GM18909 (cell line): ENCODE measurements at regions not wholly inside any gene's neighbourhood (a gene's known extent, or its start where the extent isn't known, plus 50 kb on each side); places are given as distances from the start of the nearest gene placed in this dataset.

Experiments used
- ATAC-seq: cut with Tn5 transposase; IDR thresholded peaks from one replicate; pipeline ENCODE4 v1.9.1; 2021; ENCODE audit warnings: mild to moderate bottlenecking; ENCODE audit not compliant: unreplicated experiment, poor library complexity

GRCh38 chr20:22410556-22411130, 173.7 kb downstream of the FOXA2 start:
- ATAC-seq: no peak

DNA sequence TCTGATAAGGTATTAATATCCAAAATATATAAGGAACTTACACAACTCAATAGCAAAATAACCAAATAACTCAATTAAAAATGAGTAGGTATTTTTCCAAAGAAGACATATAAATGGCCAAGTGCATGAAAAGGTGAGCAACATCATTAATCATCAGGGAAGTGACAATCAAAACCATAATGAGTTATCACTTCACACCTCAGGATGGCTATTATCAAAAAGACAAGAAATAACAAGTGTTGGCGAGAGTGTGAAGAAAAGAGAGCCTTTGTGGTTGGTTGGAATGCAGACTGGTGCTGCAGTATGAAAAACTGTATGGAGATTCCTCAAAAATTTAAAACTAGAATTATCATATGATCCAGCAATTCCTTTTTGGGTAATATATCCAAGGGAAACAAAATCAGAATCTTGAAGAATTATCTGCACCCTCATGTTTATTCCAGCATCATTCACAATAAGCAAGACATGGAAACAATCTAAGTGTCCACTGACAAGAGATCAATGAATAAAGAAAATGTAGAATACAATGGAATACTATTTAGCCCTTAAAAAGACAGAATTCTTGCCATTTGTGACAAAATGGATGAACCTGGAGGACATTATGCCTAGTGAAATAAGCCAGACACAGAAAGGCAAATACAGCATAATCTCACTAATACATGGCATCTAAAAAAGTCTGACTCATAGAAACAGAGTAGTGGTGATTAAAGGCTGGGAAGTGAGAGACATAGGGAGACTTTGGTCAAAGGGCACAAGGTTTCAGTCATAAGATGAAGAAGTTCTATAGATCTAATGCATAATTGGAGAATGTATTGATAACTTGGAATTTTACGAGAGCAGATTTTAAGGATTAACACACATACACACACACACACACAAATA, 175.6 kb downstream of the FOXA2 start:
- no peak for ATAC-seq

- no peak for ATAC-seq
Observed at GRCh38 chr20:22407237-22408193, 176.9 kb downstream of the FOXA2 start.

GRCh38 chr20:22404419-22405170, 179.8 kb downstream of the FOXA2 start:
- no peak for ATAC-seq

DNA sequence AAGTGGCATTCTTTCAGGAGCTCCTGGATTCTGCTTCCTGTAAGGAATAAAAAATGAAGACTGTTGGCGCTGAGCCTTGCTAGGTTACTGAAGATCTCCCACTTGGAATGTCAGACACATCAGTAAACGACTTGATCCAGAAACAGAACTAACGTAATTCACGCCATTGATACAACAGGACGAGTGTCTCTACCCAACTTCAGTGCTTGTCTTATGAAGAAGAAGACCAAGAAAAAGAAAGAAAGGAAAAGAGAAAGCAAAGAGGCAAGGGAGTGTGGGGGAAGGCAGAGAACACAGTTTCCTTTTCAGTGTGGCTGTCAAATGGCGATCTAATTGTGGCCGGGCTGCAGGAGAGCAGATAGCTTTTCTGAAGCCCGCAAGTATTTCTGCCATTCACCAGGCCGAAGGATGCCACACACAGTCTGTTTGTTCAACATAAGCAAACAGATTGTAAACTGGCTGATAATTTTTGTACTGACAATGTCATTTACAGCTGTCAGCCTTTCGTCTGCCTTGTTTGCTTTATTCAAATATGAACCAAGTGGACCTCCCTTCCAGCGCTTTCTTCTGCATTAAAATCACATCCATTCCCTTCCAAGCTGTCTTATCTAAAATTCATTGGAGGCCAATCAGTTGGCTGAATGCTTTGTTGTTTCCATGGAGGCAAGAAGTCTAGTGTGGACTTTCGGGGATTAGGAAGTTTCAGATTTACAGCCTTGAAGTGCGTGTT, 180.6 kb downstream of the FOXA2 start:
- ATAC-seq: no peak

GRCh38 chr20:22403022-22403631, 181.2 kb downstream of the FOXA2 start:
- ATAC-seq: no peak

DNA sequence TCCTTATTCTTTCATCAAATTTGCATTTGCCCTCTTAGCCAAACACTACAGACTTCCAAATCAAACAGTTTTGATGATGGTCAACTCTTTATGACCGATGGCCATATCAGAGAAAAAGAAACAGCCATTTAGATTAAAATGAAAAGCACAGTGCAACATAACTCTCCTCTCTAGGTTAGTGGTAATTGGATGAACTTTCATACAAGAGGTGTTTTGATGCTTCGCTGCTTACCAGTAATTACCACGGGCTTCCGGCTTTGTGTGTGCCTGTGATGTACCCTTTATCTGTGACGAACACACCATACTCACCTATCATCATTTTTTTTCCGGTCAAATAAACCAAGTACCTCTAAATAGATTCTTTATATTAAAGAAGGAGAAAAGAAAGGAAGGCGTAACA, 181.8 kb downstream of the FOXA2 start:
- ATAC-seq: no peak

GRCh38 chr20:22400440-22400839, 183.9 kb downstream of the FOXA2 start:
- no peak for ATAC-seq

DNA sequence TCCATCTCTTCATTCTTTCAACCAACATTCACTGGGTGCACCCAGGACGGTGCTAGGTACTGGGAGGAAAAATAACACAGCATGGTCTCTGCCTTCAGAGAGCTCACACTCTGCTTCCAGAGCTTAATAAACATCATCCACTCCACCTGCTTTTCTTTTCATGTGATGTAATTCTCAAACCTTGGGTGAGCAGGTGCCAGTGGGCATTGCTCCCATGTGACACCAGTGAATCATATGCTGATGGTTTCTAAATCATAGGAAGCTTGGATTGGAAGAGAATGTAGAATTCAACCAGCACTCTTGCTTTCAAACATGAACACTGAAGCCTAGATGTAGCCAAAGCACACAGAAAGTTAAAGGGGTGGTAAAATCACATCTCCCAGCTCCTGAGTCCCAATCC, 189.8 kb downstream of the FOXA2 start:
- no peak for ATAC-seq

DNA sequence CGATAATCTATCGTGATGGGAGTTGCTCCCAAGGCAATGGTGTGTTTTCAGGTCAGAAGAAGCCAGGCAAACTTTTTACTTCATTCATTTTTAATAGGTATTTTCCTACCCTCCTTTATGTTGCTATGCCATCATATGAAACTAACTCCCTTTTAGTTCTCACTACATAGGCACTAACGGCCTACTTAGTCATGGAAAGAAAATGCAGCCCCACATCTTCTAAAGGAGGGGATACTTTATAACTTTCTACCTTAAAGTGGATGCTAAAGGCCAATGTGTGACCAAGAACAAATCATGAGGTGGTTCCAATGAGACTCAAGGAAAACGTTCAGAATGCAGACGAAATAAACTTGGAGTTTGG, 193.8 kb downstream of the FOXA2 start:
- ATAC-seq: no peak

GRCh38 chr20:22389836-22390542, 194.4 kb downstream of the FOXA2 start:
- no peak for ATAC-seq

DNA sequence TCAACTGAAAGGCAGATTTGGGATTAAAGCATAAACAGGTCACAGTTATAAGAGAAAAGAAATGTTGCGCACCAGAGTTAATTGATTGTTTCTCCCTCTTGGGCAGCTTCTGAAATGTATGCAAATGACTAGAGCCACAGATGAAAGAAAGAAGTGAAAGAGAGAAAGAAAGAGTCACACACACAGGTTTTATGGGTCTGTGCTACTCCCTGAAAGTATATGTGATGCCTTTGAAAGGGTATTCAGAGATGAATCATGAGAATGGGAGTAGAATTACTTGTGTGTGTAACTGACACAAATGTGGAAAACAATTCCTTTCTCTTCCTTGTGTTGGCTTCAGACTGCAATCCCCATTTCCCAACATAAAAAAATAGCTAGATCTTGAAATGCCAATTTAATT, 196.9 kb downstream of the FOXA2 start:
- no peak for ATAC-seq

DNA sequence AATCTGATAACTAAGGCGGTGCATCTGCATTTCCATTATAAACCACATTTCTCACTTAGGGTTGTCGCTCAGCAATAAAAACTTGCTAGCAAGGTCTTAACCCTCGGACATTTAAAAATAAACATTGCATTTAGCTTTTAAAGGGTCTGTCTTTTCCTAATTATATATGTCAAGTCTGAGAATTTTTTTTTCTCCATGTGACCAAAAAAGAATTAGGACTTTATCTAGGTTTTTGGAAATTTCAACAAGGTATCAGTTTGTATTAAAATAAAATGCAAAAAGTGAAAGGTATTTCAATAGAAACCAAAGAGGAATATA, 198.1 kb downstream of the FOXA2 start:
- ATAC-seq: no peak

- no peak for ATAC-seq
Observed at GRCh38 chr20:22385602-22386305, 198.6 kb downstream of the FOXA2 start.

GRCh38 chr20:22384978-22385377, 199.4 kb downstream of the FOXA2 start:
- no peak for ATAC-seq

GRCh38 chr20:22383156-22383555, 201.2 kb downstream of the FOXA2 start:
- no peak for ATAC-seq

DNA sequence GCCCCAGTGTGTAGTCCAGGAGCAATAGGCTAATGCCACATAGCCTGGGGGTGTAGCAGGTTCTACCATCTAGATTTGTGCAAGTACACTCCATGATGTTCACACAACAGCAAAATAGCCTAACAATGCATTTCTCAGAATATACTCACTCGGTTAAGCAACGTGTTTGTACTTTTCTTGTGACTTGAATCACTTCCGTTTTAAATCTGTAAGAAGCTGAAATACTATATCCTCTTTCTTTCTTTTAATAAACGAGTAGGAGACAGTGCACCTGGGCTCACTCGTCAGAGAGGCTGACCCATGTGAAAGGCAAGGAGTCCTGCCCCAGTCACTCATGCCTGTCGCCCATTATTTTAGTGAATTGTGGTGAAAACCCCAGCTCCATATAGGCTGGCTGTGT, 201.6 kb downstream of the FOXA2 start:
- no peak for ATAC-seq

GRCh38 chr20:22381812-22382416, 202.5 kb downstream of the FOXA2 start:
- ATAC-seq: no peak
